NCI-H446 (cell line): ENCODE measurements at regions not wholly inside any gene's neighbourhood (a gene's known extent, or its start where the extent isn't known, plus 50 kb on each side); places are given as distances from the start of the nearest gene placed in this dataset.

Experiments used
- DNase-seq, 2 experiments: peaks; one replicate each; lab custom pipeline; 2025; lab: John Stamatoyannopoulos, UW

- DNase-seq, result no peak
Measured at GRCh38 chr20:51096582-51097267, 73.8 kb upstream of the KCNG1 start.

GRCh38 chr20:51095633-51096521 lies 73.0 kb upstream of the KCNG1 start:
- DNase-seq, result peak; percentile 57 to 72

- DNase-seq, result no peak
Measured at GRCh38 chr20:51094221-51094620, 71.3 kb upstream of the KCNG1 start.

- no peak for DNase-seq
Measured at GRCh38 chr20:51093240-51093763, 70.4 kb upstream of the KCNG1 start.

GRCh38 chr20:51092338-51092737 lies 69.4 kb upstream of the KCNG1 start:
- DNase-seq, result no peak

- DNase-seq, result no peak
Measured at GRCh38 chr20:51091406-51092195, 68.7 kb upstream of the KCNG1 start.

- no peak for DNase-seq
Measured at GRCh38 chr20:51089840-51090239, 66.9 kb upstream of the KCNG1 start.

GRCh38 chr20:51089272-51089781 lies 66.4 kb upstream of the KCNG1 start:
- DNase-seq, result no peak

GRCh38 chr20:51087266-51087665 lies 64.4 kb upstream of the KCNG1 start:
- no peak for DNase-seq

- DNase-seq, result no peak
Measured at GRCh38 chr20:51085769-51086168, 62.9 kb upstream of the KCNG1 start.

GRCh38 chr20:51084593-51085377 lies 61.9 kb upstream of the KCNG1 start:
- no peak for DNase-seq

- DNase-seq, result no peak
Measured at GRCh38 chr20:51083447-51083846, 60.5 kb upstream of the KCNG1 start.

- DNase-seq, result no peak
Measured at GRCh38 chr20:51082988-51083387, 60.1 kb upstream of the KCNG1 start.

- DNase-seq, result no peak
Measured at GRCh38 chr20:51080516-51080915, 57.6 kb upstream of the KCNG1 start.

GRCh38 chr20:51079488-51079887 lies 56.6 kb upstream of the KCNG1 start:
- no peak for DNase-seq

- no peak for DNase-seq
Measured at GRCh38 chr20:51077686-51078060, 54.8 kb upstream of the KCNG1 start.

GRCh38 chr20:51076786-51077685 lies 54.1 kb upstream of the KCNG1 start:
- peak in 1 of 2 experiments; percentile 32 for DNase-seq

- DNase-seq, result no peak
Measured at GRCh38 chr20:51074062-51074461, 51.2 kb upstream of the KCNG1 start.
